HG02759 (cell line): ENCODE measurements at regions not wholly inside any gene's neighbourhood (a gene's known extent, or its start where the extent isn't known, plus 50 kb on each side); places are given as distances from the start of the nearest gene placed in this dataset.

Experiments
- ATAC-seq: cut with Tn5 transposase; IDR thresholded peaks from one replicate; pipeline ENCODE4 v1.9.1; 2021; ENCODE audit warnings: mild to moderate bottlenecking, moderate library complexity; ENCODE audit not compliant: unreplicated experiment

DNA sequence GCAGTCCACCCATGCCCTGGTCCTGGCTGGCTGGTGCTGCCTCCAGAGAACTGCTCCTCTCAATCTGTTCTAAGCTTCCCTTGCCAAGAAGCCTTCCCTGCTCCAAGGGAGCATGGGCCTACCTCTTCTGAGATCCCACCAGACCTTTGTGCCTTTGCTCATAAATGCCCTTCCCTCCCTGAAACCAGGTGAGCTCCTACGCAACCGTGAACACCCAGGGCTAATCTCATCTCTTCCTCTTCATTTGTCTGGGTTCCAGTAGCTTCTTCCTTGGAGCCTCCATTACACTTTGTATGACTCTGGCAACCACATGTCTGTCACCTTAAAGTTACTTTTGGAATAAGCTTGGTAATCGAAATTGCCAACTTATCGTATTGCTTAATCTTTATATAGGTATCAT is 270.6 kb downstream of the PBX3 start:
- no peak for ATAC-seq

DNA sequence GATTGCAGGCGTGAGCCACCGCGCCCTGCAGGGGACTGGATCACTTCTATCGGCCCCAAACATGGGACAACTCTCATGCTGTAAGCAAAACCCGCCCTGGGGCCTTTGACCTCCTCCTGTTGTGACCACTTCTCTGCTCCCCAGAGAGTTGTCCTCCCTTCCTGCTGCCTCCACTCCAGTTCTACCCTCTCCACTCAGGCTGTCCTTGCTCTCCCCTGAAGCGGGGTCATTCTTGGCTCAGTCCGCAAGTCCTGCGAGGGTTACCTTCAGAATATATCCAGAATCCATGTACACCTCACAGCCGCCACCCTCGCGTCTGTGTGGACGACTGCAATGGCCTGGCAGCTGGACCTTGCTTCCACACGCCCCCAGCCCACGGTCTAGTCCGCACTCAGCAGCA is 273.7 kb downstream of the PBX3 start:
- no peak for ATAC-seq

DNA sequence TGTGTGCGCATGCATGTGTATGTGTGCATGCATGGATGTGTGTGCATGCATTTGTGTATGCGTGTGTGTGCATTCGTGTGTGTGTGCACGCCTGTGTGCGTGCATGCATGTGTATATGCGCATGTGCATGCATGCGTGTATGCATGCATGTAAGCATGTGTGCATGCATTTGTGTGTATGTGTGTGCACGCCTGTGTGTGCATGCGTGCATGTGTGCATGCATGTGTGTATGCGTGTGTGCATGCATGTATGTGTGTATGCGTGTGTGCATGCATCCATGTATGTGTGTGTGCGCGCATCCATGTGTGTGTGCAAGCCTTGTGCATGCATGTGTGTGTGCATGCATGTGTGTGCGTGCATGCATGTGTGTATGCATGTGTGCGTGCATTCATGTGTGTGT is 276.8 kb downstream of the PBX3 start:
- no peak for ATAC-seq

DNA sequence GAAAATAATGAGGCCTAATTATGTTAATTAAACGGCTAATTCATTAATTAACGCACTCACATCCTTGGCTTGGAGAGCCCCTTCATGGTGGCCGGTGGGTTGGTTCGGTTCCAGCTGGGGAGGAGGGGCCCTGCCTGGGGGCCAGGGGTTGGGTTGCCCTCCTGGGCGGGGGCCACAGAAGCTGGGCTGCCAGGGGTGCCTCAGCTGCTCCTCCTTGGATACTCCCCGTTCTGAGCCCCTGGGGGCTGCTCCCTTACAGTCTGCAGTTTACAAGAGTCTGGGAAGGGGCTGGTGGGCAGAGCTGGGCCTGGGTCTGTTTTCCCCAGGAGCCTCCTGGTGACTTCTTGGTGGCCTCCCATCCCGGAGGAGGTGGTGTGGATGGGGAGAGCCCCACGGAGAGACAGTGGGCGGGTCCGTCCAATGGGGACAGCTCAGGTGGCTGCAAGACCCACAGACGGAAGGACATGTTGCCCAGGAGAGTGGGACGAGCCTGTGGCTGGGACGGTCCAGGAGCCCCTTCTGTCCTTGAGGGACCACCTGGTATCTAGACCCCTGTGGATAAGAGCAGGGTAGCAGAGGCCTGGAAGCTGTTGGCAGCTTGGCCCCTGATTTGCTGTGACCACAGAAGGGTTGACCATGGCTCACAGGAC is 277.5 kb downstream of the PBX3 start:
- ATAC-seq, result no peak

DNA sequence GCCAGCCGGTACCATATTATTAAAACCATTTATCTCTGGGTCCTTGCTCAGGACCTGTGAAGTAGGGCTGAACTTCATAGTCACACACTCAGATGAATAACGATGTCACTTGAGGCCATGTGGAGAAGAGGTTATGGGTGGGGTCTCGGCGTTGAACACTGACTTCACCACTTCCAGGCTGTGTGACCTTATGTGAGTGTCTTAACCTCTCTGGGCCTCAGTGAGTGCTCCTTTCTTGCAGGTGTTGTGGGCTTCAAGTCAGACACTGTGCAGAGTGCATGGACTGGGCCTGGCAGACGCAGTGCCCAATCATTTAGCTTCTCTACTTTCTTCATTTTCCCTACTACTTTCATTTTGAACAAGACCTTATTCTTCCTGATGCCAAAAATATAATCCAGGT is 278.8 kb downstream of the PBX3 start:
- no peak for ATAC-seq

DNA sequence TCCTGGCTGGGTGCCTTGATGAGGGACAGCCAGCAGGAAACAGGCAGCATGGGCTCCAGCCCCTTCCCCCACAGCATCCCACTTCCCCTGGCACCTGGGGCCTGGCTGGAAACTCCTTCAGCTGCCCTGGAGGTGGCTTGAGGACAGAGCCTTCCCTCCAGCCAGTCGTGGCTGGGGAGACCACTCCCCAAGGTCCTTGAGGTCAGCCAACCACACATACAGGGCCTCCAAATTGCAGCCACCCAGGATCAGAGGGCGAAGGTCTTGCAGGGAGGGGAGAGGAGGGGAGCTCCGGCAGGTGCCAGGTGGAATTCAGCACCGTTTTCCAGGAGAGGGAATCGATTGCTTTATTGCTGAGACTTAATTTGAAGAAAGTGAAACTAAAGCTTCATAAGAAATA is 280.4 kb downstream of the PBX3 start:
- no peak for ATAC-seq

- no peak for ATAC-seq
These were observed 281.6 kb downstream of the PBX3 start for GRCh38 chr9:126028746-126029145.

DNA sequence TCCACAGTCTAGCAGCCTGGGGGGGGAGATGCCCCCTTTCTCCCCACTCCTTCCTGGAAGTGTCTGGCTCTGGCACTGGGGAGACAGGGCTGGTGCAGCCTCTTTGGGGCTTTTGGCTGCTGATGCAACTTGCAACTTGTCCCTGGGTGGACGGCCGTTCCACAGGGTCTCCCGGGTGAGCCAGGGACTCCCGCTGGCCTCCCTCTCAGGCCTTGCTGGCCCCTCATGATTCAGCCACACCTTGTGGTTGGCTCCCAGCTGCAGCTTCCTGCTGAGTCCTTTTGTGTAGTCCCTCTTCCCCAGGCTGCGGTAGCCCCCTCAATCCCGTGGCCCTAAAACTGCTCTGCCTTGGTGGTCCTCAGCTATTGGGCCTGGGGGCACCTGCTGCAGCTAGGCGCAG is 283.5 kb downstream of the PBX3 start:
- no peak for ATAC-seq

GRCh38 chr9:126031116-126031515 is 283.9 kb downstream of the PBX3 start:
- no peak for ATAC-seq

DNA sequence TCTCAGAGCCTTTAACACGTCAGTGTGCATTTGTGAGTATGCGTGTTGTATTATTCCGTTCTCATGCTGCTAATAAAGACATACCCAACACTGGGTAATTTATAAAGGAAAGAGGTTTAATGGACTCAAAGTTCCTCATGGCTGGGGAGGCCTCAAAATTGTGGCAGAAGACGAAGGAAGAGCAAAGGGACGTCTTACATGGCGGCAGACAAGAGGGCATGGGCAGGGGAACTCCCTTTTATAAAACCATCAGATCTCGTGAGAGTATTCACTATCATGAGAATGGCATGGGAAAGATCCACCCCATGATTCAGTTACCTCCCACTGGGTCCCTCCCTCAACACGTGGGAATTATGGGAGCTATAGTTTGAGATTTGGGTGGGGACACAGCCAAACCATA is 285.0 kb downstream of the PBX3 start:
- ATAC-seq, result no peak

GRCh38 chr9:126033318-126033717 is 286.1 kb downstream of the PBX3 start:
- no peak for ATAC-seq

- no peak for ATAC-seq
These were observed 286.8 kb downstream of the PBX3 start for GRCh38 chr9:126033956-126034355.

DNA sequence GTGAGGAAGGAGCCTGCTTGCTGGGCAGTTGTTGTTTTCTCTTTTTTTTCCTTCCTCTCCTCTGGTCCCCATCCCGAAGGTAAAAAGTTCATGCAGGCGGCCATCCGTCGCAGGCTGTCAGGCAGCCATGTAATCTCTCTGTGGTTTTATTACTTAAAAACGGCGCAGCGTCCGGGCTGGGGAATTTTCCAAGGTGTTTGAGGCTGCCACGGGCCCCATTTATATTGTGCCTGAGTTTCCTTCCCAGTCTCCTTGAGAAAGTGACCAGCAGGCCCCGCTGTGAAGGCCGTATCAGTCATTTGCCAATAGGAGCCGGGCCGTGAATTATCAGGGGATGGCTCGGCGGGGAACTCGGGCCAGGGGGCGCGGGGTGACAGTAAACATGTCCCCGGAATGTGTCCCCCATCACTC is 289.7 kb downstream of the PBX3 start:
- ATAC-seq, result no peak

DNA sequence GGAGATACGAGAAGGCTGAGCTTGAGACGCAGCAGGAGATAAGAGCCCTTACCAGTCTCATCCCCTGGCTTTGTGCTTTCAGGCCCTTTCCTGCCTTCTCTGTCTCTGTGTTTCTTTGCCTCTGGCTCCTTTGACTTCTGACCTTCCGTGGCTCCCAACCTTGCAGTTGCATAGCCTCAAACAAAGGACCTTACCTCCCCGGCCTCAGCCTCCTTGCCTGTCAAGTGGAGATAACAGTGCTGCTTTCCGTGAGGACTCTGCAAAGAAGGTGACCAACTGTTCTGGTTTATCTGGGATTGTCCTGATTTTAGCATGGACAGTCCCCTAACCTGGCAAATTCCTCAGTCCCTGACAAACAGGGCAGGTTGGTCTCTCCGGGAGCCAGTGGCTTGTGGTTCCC is 287.8 kb upstream of the MVB12B start:
- ATAC-seq, result no peak

GRCh38 chr9:126043681-126044080 is 282.9 kb upstream of the MVB12B start:
- no peak for ATAC-seq

- no peak for ATAC-seq
These were observed 277.5 kb upstream of the MVB12B start for GRCh38 chr9:126049088-126049487.

DNA sequence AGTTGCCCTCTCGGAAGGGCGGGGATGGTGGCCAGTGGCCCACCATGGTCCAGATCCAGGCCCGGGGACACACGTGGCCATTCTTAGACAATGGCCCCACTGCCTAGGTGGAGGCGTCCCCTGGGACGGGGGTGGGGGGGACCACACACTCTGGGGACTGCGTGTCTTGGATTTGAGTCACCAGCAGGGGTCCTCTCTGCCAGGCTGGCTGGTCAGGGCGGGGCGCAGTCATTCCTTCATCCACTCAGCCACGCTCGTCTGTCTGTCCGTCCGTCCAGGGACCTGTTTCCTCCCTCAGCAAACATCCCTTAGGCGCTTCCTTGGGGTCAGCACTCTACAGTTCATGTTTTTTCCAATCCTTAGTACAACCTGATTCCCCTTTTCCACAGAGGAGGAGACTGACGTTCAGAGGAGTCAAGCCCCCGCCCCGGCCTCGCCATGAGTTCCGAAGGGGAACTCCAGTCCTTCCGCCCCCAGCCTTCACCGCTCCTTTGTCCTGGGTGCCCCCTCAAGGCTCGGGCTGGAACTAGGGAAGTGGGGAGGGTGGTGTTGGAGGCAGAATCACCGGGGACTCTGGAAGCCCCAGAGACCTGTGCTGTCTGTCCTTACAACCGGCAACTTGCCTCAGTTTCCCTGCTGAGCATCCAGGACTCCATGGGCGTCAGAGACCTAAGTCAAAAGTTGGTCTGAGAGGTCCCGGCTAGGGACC is 276.6 kb upstream of the MVB12B start:
- ATAC-seq, result no peak

DNA sequence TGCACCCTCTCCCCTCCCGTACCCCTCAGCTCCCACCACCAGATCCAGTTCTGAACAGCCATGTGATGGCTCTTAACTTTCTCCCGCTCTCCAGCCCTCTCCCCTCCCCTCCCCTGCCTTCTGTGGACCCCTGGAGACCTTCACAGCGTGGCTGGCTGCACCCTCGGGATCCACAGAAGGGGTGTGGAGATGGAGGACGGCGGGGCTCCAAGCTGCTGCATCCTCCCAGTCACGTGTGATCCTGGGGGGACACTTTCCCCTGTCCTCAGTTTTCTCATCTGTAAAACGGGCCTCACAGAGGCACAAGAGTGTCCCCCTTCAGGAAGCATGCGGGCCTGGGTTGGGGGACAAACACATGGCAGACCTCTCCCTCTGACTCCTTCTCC is 276.0 kb upstream of the MVB12B start:
- no peak for ATAC-seq

DNA sequence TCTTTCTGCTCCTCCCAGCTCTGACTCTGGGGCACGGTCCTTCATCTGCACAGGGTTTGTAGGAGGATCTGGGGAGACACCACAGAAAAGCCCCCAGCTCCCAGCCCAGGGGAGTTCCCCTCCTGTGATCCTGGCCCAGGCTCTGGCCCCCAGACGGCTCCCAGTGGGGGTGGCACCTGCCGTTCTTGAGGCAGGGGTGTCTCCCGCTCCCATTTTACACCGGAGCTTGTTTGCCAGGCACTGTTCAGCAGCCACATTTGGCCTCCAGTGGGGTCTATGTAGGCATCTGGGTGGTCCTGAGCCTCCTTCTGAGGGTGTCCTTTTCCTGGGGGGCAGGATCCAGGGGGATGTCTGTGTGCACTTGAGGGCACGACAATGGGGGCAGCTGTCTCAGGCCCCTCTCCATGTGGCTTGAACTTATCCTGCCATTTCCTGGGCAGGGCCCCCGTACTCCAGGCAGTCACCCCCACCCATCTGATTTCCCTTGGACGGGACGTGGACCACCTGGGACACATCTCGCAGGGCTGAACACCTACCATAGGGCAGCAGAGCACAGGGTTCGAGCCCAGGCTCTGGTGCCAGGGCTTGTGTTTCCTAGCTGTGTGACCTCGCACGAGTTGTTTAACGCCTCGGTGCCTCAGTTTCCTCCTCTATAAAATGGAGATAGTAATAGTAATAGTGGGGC is 275.0 kb upstream of the MVB12B start:
- ATAC-seq, result no peak

DNA sequence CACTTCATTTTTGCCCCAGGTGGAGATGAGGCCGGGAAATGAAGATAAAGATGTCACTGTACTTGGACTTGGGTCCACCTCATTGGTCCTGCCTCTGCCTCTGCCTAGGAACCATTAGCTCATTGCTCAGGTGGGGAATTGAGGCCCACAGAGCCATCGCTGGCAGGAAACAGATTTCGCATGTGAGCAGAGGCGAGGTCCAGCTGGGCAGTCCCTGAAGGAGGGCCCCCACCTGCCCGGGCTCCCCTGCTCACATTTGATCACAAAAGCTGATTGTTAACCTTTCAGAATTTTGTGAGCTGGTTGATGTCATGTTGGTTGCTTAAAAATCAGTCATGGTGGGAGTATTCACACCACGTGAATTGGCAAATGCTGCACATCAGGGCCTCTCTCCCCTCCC is 273.8 kb upstream of the MVB12B start:
- no peak for ATAC-seq

- ATAC-seq, result no peak
These were observed 272.7 kb upstream of the MVB12B start for GRCh38 chr9:126053913-126054312.

- ATAC-seq, result no peak
These were observed 271.1 kb upstream of the MVB12B start for GRCh38 chr9:126055381-126055985.
